Duodenal mucosa (tissue), 2 donors: ENCODE measurements at regions not wholly inside any gene's neighbourhood (a gene's known extent, or its start where the extent isn't known, plus 50 kb on each side); places are given as distances from the start of the nearest gene placed in this dataset.

Experiments
- H3K27ac ChIP-seq: one replicate; pipeline ENCODE4 v1.7.0; 2013; ENCODE audit warnings: low read depth, low read length
- H3K27me3 ChIP-seq, 2 donors: one replicate each; pipeline ENCODE4 v1.7.0; 2013; ENCODE audit warnings: low read length in 2 of 2, control low read depth in 1 of 2; ENCODE audit not compliant: insufficient read depth in 2 of 2, control insufficient read depth in 1 of 2
- H3K36me3 ChIP-seq, 2 donors: one replicate each; pipeline ENCODE4 v1.7.0; 2013; ENCODE audit warnings: low read length in 2 of 2, control low read depth in 1 of 2; ENCODE audit not compliant: insufficient read depth in 2 of 2, control insufficient read depth in 1 of 2
- H3K4me1 ChIP-seq, 2 donors: one replicate each; pipeline ENCODE4 v1.7.0; 2013; ENCODE audit warnings: low read length in 2 of 2, control low read depth in 1 of 2; ENCODE audit not compliant: insufficient read depth in 2 of 2, control insufficient read depth in 1 of 2
- H3K4me3 ChIP-seq, 2 donors: one replicate each; pipeline ENCODE4 v1.7.0; 2013; ENCODE audit warnings: low read length in 2 of 2, low read depth in 1 of 2
- H3K9ac ChIP-seq, 2 donors: one replicate each; pipeline ENCODE4 v1.7.0; 2013; ENCODE audit warnings: low read length in 2 of 2, low read depth in 1 of 2
- H3K9me3 ChIP-seq, 2 donors: one replicate each; pipeline ENCODE4 v1.7.0; 2013; ENCODE audit warnings: low read length in 2 of 2, control low read depth in 1 of 2; ENCODE audit not compliant: control insufficient read depth in 1 of 2

- Histone ChIP-seq H3K27me3 (no peaks in the 10 kb centered on the region), H3K36me3 (no peaks in the 10 kb centered on the region), H3K9me3 (no peaks in the 10 kb centered on the region), H3K4me1 (no peaks in the 10 kb centered on the region), H3K27ac (no peak overlapping the region), H3K9ac (no peak overlapping the region), H3K4me3 (no peak overlapping the region)
Observed at GRCh38 chr2:204218040-204218439, 281.5 kb downstream of the ICOS start.

- H3K9me3 ChIP-seq = no peaks in the 10 kb centered on the region
- H3K4me1 ChIP-seq = no peaks in the 10 kb centered on the region
- no peak overlapping the region for H3K9ac ChIP-seq
- no peak overlapping the region for H3K4me3 ChIP-seq
- H3K27me3 ChIP-seq = no peaks in the 10 kb centered on the region
- H3K27ac ChIP-seq = no peak overlapping the region
- H3K36me3 ChIP-seq = no peaks in the 10 kb centered on the region
Observed at GRCh38 chr2:204219196-204219595, 282.6 kb downstream of the ICOS start.

DNA sequence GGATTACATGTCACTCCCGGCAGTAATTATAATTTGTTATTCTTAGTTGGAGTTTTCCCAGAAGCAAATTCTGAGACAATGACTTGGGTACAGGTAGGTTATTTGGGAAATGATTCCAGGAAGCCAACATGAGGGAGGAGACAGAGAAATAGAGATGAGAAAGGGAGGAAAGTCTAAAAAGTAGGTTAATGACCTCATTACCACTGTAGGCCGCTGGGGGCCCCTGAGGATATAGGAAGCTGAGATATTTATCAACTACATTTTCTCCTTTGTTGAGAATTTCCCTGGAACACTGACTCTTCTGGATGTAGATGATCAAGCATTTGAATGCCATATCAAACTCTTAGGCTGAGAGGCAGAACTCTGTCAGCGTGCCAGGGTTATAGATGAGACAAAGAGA is 284.3 kb downstream of the ICOS start:
- no peaks in the 10 kb centered on the region for H3K9me3 ChIP-seq
- H3K36me3 ChIP-seq = no peaks in the 10 kb centered on the region
- H3K27ac ChIP-seq = no peak overlapping the region
- no peaks in the 10 kb centered on the region for H3K27me3 ChIP-seq
- no peak overlapping the region for H3K4me3 ChIP-seq
- H3K9ac ChIP-seq = no peak overlapping the region
- peaks cover 0 to under 1% of the 10 kb centered on the region in 2 donors for H3K4me1 ChIP-seq

DNA sequence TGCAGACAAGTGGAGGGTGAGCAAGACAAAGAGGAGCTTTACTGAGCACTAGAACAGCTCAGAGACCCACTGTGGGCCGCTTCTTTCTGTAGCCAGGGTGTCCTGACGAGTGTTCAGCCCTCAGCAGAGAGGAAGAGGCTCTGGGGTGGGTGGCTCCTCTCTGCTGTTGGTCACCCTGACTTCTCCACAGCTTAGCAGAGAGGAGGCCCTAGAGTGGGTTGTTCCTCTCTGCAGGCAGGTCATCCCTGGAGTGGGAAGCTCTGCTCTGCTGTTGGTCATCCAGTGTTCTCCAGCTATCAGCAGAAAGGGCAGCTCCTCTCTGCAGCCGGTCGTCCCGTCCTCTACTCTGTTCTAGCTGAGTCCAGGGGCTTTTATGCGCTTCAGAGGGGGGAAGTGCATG is 286.5 kb downstream of the ICOS start:
- H3K27ac ChIP-seq = no peak overlapping the region
- no peaks in the 10 kb centered on the region for H3K36me3 ChIP-seq
- no peak overlapping the region for H3K9ac ChIP-seq
- no peak overlapping the region for H3K4me3 ChIP-seq
- peaks cover 0 to 7% of the 10 kb centered on the region in 2 donors for H3K4me1 ChIP-seq
- no peaks in the 10 kb centered on the region for H3K9me3 ChIP-seq
- no peaks in the 10 kb centered on the region for H3K27me3 ChIP-seq

DNA sequence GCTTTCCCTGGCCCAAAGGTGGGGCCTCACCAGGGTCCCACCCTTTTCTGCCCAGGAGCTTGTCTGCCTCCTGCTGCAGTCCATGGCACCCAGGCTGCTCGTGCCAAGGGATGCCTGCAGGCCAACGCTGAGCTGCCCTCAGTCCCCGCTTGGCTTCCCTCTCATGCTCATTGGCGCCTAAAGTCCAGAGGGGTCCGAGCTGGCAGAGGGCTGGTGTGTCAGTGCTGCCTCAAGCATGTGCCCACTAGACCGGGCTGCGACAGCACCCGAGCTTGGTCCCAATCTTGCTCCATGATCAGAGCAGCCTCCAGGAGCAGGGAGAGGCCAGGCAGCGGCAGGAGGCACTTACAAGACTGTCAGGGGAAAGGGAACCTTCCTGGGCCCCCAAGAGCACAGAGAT is 287.0 kb downstream of the ICOS start:
- no peak overlapping the region for H3K9ac ChIP-seq
- H3K9me3 ChIP-seq = no peaks in the 10 kb centered on the region
- no peak overlapping the region for H3K4me3 ChIP-seq
- H3K27ac ChIP-seq = no peak overlapping the region
- no peaks in the 10 kb centered on the region for H3K36me3 ChIP-seq
- no peaks in the 10 kb centered on the region for H3K27me3 ChIP-seq
- peaks cover 0 to 7% of the 10 kb centered on the region in 2 donors for H3K4me1 ChIP-seq

DNA sequence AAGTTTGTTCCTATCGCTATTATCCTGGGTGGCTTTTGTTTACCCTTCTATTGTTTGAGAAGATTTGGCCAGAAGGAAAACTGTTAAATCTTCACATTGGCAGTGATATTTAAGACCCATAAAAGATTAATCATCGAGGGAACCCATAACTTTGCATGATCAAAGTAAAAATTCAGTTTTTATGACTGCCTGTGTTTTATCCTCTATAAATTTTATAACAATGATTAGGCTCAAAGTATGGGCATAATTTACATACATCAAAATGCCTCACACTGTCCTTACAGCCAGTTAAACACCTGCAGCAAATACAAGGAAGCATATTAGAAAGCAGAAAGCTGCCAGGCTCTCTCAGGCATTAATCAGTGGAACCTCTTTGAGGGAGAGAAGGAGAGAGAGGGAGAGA is 289.1 kb downstream of the ICOS start:
- Histone ChIP-seq H3K27ac (no peak overlapping the region), H3K4me1 (peaks cover 0 to 7% of the 10 kb centered on the region in 2 donors), H3K36me3 (no peaks in the 10 kb centered on the region), H3K9me3 (no peaks in the 10 kb centered on the region), H3K27me3 (no peaks in the 10 kb centered on the region), H3K4me3 (no peak overlapping the region), H3K9ac (no peak overlapping the region)

- Histone ChIP-seq H3K9ac (no peak overlapping the region), H3K36me3 (no peaks in the 10 kb centered on the region), H3K4me3 (no peak overlapping the region), H3K9me3 (no peaks in the 10 kb centered on the region), H3K4me1 (peaks cover 0 to 7% of the 10 kb centered on the region in 2 donors), H3K27me3 (no peaks in the 10 kb centered on the region), H3K27ac (no peak overlapping the region)
Observed at GRCh38 chr2:204226305-204226880, 289.8 kb downstream of the ICOS start.

GRCh38 chr2:204228169-204228886 is 291.8 kb downstream of the ICOS start:
- peaks cover 0 to 7% of the 10 kb centered on the region in 2 donors for H3K4me1 ChIP-seq
- no peak overlapping the region for H3K4me3 ChIP-seq
- no peaks in the 10 kb centered on the region for H3K27me3 ChIP-seq
- H3K9ac ChIP-seq = no peak overlapping the region
- H3K36me3 ChIP-seq = no peaks in the 10 kb centered on the region
- H3K9me3 ChIP-seq = no peaks in the 10 kb centered on the region
- H3K27ac ChIP-seq = no peak overlapping the region

DNA sequence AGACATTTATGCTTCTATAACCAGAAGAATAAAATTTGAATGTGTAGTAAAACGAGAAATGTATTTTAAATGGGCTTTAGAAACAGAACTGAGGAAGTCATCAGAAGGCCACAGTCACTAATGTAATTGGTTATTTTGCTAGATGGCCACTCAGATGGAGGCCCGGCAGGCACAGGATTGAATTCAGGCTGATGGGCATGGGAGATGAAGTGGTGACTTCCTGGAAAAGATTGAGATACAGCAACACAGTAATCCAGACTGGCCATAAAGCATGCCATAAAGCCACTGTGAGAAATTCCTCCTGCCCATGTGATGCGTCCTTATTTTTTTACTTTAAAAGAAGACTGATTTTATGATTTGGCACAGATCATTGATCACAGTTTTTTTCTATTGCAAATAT is 297.7 kb downstream of the ICOS start:
- Histone ChIP-seq H3K4me1 (no peaks in the 10 kb centered on the region), H3K36me3 (no peaks in the 10 kb centered on the region), H3K9ac (no peak overlapping the region), H3K27ac (no peak overlapping the region), H3K4me3 (no peak overlapping the region), H3K27me3 (no peaks in the 10 kb centered on the region), H3K9me3 (no peaks in the 10 kb centered on the region)

DNA sequence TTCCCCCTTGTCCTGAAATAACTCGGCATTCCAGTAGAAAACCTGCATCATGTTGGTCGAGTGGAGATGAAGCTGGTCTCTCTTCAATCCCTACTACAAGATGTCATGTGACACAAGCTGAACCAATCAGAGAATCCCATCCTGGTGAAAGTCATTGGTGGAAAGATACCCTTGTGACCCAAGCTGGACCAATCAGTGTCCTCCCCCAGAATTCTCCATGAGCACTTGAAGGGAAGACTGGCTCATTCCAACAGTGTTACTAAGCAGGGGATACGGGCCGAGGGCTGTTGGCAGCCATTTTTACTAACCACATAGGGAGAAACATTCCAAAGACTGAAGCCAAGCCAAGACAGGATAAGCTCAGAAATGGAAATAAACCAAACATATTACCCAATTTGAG is 298.3 kb downstream of the ICOS start:
- Histone ChIP-seq H3K4me3 (no peak overlapping the region), H3K36me3 (no peaks in the 10 kb centered on the region), H3K9ac (no peak overlapping the region), H3K4me1 (no peaks in the 10 kb centered on the region), H3K27ac (no peak overlapping the region), H3K27me3 (no peaks in the 10 kb centered on the region), H3K9me3 (no peaks in the 10 kb centered on the region)
